ENCODE measurements at regions not wholly inside any gene's neighbourhood (a gene's known extent, or its start where the extent isn't known, plus 50 kb on each side); places are given as distances from the start of the nearest gene placed in this dataset.

GRCh38 chr11:112809429-112809828 lies 151.8 kb upstream of the NCAM1 start:
- no peak for DNase-seq (ENCODE audit: low read depth in 2 of 2)

DNA sequence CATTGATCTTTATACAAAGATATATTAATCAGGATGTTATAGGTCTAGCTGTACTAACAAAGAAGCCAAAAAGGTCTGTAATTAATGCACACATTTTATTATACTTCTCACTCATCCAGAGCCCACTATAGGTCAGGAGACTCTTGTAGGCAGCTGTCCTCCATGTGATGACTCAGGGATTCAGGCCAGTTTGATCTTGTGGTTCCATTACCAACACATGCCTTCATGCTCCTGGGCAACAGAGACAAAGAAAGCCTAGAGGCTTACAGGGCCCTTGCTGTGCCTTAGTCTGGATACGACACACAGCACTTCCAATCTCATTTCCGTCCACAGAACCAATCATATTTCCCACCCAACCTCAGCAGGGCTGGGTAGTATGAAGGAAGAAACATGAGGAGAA lies 150.3 kb upstream of the NCAM1 start:
- no peak for DNase-seq (ENCODE audit: low read depth in 2 of 2)

DNA sequence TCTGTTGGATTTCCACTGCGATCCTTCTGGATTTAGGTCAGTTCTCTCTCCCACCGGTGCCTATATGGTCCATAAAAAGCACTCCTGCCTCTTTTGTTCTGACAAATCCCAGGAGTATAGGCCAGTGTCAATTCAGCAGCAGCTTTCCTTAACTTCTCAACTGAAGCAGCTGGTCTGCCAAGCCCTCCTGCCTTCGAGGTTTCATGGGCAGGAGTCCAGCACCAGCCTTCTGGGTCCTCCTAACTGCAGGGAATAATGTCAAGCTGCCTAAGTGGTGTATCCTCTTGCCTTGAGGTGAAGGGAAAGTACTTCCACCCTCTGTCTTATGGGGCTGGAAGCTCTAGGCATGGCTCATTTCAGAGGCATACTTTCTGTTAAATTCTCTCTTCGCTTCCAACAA lies 149.4 kb upstream of the NCAM1 start:
- no peak for DNase-seq (ENCODE audit: low read depth in 2 of 2)

GRCh38 chr11:112812729-112813128 lies 148.5 kb upstream of the NCAM1 start:
- no peak for DNase-seq (ENCODE audit: low read depth in 2 of 2)

GRCh38 chr11:112814168-112814567 lies 147.1 kb upstream of the NCAM1 start:
- DNase-seq (ENCODE audit: low read depth in 2 of 2): no peak

DNA sequence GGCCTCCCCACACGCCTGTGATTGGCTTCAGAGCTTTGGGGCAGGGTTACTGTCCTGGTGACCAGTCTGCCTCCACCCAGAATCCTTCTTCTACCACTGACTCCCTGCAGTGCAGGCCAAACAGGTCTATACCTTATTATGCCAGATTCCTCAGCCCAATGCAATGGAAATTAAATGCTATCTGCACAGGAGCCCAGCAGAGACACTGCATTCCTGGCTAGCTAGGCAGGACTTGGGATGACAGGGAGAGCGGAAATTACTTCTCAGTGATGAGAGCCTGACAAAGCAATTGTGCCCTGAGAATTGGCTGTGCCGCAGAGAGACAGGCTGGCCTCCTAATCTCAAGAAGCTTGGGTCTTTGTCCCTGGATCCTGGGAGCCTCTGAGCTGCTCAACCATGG lies 143.8 kb upstream of the NCAM1 start:
- no peak for DNase-seq (ENCODE audit: low read depth in 2 of 2)

DNA sequence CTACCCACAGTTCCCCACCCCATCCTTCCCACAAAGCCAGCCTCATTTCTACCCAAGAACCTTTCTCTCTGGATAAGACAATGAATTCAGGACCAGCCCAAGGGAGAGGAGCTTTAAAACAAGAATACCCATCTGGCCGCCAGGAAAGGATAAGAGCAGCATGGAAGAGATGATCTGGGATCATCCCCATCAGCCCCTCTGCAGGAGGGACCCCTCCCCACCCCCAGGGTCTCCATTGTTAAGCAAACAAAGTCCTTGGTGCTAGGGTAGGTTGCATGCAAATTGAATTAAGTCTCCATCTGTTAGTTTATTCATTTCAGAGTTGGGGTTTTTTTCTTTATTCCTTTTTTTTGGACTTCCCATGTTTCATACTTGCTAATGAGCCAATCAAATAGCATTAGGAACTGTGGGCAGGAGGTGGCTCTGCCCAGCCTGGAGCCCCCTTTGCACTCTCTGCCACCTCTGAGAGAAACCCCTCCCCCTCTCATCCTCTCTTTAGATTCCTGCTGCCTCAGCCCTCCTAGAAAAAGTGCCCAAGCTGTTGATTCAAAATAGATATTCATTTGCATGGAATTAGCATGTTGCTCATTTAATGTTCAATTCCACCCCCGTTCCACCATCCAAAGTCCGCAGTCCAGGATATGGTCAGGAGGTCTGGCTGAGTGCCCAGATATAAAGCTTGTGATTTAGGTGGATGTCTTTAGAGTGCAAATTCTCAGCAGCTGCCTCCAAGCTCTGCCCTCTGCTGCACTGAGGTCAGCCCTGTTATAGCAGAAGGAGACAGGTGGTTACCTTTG lies 138.5 kb upstream of the NCAM1 start:
- no peak for DNase-seq (ENCODE audit: low read depth in 2 of 2)

GRCh38 chr11:112826026-112826425 lies 135.2 kb upstream of the NCAM1 start:
- DNase-seq (ENCODE audit: low read depth in 2 of 2): no peak

DNA sequence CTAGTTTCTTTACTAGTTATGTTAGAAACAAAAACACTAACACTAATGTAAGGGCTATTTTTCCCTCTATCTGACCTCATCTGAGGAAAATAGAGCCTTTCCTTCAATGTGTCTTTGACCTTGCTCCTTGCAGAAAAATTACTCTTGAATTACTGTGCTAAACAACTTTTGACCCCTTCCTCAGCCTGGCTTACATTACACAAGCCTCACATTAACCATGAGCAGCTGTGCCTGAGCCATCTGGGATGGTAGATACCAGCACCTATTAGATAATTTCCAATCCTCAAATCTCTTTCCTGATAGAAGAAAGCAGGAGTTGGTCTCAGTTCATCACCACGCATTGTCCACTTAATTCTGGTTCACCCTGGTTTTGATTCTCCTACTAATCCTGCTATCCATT lies 134.4 kb upstream of the NCAM1 start:
- DNase-seq (ENCODE audit: low read depth in 2 of 2): no peak

GRCh38 chr11:112828421-112828820 lies 132.8 kb upstream of the NCAM1 start:
- no peak for DNase-seq (ENCODE audit: low read depth in 2 of 2)

GRCh38 chr11:112829971-112830654 lies 131.1 kb upstream of the NCAM1 start:
- no peak for DNase-seq (ENCODE audit: low read depth in 2 of 2)

DNA sequence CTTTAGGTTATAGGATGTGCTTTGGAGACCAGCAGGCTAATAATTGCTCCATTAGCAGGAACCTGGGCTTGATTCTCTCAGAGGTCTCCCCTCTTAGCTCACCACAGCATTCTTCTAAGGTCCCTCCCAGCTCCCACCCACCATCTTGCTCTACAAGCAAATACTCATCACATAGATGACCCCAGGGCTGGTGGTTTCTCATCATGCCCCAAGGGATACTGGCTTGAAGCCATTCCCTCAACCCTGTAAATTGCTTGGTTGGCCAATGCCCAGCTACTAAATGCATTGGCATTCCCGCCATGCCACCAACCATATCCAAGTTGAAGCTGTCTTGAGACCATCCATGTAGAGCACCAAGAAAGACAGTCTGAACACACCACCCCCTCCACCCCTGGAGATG lies 130.2 kb upstream of the NCAM1 start:
- DNase-seq (ENCODE audit: low read depth in 2 of 2): no peak

GRCh38 chr11:112831969-112832766 lies 129.1 kb upstream of the NCAM1 start:
- no peak for DNase-seq (ENCODE audit: low read depth in 2 of 2)

DNA sequence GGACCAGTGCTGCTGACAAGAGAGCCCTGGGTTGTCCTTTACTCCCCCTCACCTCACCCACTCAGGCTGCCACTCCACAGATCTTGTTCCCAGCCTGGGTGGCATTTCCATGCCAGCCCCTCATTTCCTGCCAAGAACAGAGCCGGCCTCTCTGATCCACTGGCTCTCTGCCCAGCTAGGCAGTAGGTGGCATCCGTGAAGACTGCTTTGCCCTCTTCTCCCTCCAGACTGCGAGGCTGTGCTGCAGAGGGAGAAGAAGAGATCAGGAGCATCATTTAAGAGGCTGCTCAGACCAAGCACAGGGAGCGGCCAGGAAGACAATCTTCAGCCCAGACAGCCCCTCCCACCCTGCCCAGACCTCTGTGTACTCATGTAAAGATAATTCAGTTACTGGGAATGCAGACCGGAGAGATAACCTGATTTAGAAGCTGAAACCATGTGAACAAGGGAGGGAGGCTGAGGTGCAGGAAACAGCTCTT lies 126.9 kb upstream of the NCAM1 start:
- no peak for DNase-seq (ENCODE audit: low read depth in 2 of 2)

GRCh38 chr11:112835591-112836255 lies 125.5 kb upstream of the NCAM1 start:
- DNase-seq (ENCODE audit: low read depth in 2 of 2): no peak

DNA sequence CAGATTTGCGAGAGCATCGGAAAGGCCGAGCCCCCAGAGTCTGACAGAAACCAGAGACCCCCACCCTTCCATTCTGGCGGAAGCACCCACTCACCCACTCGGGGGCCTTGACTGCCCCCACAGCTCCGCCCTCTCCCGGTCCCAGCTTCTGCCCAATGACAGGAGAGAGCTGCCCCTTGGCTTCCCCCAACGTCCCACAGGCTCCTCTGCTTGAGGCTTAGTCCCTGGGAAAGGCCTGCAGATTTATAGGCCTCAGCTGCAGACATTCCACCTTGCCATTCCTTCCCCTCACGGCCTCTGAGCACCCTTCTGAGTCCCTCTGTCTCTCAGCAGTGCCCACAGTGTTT lies 125.0 kb upstream of the NCAM1 start:
- no peak for DNase-seq (ENCODE audit: low read depth in 2 of 2)

- no peak for DNase-seq (ENCODE audit: low read depth in 2 of 2)
Measured at GRCh38 chr11:112837162-112837826, 123.9 kb upstream of the NCAM1 start.

- no peak for DNase-seq (ENCODE audit: low read depth in 2 of 2)
Measured at GRCh38 chr11:112839051-112839450, 122.2 kb upstream of the NCAM1 start.

GRCh38 chr11:112841729-112842128 lies 119.5 kb upstream of the NCAM1 start:
- DNase-seq (ENCODE audit: low read depth in 2 of 2): no peak

DNA sequence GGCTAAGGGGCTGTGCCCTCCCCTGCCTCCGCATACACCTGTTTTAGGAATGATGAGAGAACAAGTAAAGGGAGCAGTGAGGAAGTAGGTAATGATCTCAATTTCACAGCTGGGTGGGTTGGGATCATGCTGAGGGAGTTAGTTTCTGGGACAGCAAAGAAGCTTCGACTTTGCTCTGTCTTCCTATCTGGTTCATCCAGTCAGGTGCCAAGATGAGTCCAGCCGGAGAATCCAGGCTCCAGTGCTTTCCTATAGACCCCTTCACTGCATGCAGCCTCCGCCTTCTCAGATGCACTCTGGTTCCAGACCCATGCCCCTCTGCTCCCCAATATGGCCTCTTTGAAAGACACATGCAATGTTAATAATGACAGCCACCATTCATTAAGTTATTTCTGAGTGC lies 119.1 kb upstream of the NCAM1 start:
- no peak for DNase-seq (ENCODE audit: low read depth in 2 of 2)

DNA sequence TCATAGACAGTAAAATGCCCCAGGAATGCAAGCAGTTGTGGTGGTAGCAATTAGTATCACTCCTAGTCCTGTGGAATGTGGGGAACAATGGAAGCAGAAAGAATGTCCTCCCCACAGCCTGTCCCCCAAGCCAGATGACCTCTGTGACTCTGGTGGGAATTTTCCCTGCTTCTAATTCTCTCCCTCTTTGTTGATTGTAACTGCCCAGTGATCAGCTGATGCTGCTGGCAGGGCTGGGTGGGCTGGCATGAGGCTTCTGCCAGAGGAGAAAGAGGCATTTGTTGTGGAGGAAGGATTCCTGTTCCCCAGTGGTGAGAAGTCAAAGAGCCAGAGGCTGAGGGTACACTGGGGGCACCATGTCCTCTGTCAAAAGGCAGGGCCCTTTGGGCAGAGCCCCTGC lies 116.7 kb upstream of the NCAM1 start:
- no peak for DNase-seq (ENCODE audit: low read depth in 2 of 2)

DNA sequence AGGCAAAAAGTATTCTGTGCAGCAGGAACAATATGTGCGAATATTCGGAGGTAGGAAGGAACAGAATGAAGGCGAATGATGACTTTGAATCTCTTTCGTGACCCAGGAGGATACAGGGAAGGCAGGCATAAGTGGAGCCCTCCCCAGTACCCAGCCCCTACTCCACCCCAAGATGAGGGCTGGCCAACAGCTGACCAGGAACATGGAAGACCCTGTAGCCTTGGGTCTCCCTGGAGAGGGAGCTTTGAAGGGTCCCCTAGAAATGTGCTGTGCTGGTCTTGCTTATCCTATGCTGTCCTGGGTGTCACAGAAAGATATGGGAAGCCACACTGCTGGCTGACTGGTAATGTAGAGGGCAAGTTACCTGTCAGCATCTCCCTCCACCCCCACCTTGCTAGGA lies 113.7 kb upstream of the NCAM1 start:
- DNase-seq (ENCODE audit: low read depth in 2 of 2): no peak
